PFSK-1 (cell line): ENCODE measurements at regions not wholly inside any gene's neighbourhood (a gene's known extent, or its start where the extent isn't known, plus 50 kb on each side); places are given as distances from the start of the nearest gene placed in this dataset.

ENCODE experiments used
- REST ChIP-seq, 2 experiments: IDR thresholded peaks; 2 replicates each; pipeline versions ENCODE4 v1.6.1 to v1.8.0; 2011 to 2012; ENCODE audit warnings: low read depth in 2 of 2, low read length in 2 of 2, control low read depth in 1 of 2, inconsistent platforms in 1 of 2, mild to moderate bottlenecking in 1 of 2, moderate library complexity in 1 of 2; ENCODE audit not compliant: insufficient read depth in 1 of 2
- TAF1 ChIP-seq: IDR thresholded peaks from 2 replicates; pipeline ENCODE4 v1.6.1; 2012; ENCODE audit warnings: low read length, control low read depth, borderline replicate concordance; ENCODE audit not compliant: insufficient read depth

DNA sequence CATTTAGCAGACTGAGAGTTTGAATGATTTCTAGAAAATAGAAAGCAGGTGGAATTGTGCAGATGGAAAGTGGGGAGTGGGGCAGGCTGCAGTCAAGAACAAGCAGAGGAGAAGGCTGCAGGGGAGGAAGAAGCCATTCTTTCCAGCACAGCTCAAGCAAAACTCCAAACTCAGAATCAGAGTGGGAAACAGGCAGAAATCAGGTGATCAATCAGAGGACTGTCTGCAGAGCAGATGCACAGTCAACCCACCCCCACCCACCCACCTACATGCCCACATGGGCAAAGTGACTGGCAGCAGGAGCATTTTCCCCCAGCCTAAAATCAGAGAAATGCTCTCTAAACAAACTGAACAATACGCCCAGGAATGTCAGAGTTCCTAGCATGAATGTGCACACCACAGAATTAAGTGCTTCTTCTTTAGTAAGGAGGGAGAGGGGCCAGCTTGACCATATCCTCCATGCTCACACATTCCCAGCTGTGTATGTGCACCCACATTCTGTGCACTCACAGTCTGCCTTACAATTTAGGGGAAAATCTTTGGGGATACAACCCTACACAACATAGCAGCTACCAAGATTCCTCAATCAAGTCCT, 194.1 kb upstream of the PLEKHA5 start:
- TF ChIP-seq TAF1 (no peak), REST (IDR thresholded peaks at IDR 0.05; ENCODE audit: insufficient read depth in 1 of 2, low read depth in 2 of 2, low read length in 2 of 2) (no peak)
